AG04450 (cell line): ENCODE measurements at regions not wholly inside any gene's neighbourhood (a gene's known extent, or its start where the extent isn't known, plus 50 kb on each side); places are given as distances from the start of the nearest gene placed in this dataset.

Experiments
- CTCF ChIA-PET: fragments of 300-600, 350-600 bp; formaldehyde crosslinking; extraction: SDS; loops from one replicate; lab custom pipeline; 2022; ENCODE audit warnings: antibody characterized with exemption, inconsistent platforms; lab: Charles Lee
- POLR2A ChIA-PET: fragments of 350-600 bp; formaldehyde crosslinking; extraction: SDS; loops from one replicate; lab custom pipeline; 2021; ENCODE audit warnings: antibody characterized with exemption, inconsistent platforms; lab: Yijun Ruan, JAX
- DNase-seq: peaks from one replicate; pipeline ENCODE4 v3.0.0-alpha.2; 2011; ENCODE audit warnings: low read depth, low spot score
- H3K27ac ChIP-seq: one replicate; pipeline ENCODE4 v1.5.1; 2012; ENCODE audit warnings: low read depth, low read length, control low read depth
- H3K27me3 ChIP-seq: one replicate; pipeline ENCODE4 v1.6.0; 2012; ENCODE audit warnings: low read length; ENCODE audit not compliant: control insufficient read depth, insufficient read depth
- H3K4me3 ChIP-seq: 2 replicates; pipeline ENCODE4 v1.5.1; 2011; ENCODE audit warnings: mild to moderate bottlenecking, low read depth, low read length, control low read depth
- H3K9me3 ChIP-seq: 2 replicates; pipeline ENCODE4 v1.5.1; 2012; ENCODE audit warnings: low read length; ENCODE audit not compliant: control insufficient read depth, insufficient read depth
- TF ChIP-seq, protein P1 (sequence below): IDR thresholded peaks from 2 replicates; pipeline ENCODE4 v1.5.1; 2011; ENCODE audit warnings: low read depth, low read length, control low read depth, inconsistent platforms

DNA sequence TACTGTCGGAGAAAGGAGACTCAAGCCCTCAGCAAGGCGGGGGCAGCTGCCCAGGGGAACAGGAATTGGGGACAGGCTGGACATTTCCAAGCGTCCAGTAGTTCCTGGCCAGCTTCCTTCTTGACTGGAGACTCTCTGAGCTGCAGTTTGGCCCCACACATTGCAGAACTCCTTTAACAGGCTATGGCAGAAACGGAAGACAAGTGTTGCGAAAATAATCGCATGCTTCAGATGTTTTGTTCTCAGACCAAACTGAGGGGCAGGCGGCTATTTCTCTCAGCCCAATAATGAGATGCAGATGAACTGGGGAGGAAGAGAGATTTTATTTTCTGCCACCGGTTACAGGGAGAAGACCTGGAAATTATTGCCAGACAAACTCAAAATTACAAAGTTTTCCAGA, 88.0 kb upstream of the PFKP start:
- ChIA-PET POLR2A (no interaction called here), CTCF (interaction anchor here (2.5 to 2.6 kb wide), 2 partner anchors 11 to 64 kb away, joined by 15 to 17 read pairs; no protein-coding TSS in a partner anchor)
- no peak overlapping the region for H3K27ac ChIP-seq
- no peaks in the 10 kb centered on the region for H3K27me3 ChIP-seq
- DNase-seq: no peak
- H3K9me3 ChIP-seq: no peaks in the 10 kb centered on the region
- TF ChIP-seq, protein P1, sequence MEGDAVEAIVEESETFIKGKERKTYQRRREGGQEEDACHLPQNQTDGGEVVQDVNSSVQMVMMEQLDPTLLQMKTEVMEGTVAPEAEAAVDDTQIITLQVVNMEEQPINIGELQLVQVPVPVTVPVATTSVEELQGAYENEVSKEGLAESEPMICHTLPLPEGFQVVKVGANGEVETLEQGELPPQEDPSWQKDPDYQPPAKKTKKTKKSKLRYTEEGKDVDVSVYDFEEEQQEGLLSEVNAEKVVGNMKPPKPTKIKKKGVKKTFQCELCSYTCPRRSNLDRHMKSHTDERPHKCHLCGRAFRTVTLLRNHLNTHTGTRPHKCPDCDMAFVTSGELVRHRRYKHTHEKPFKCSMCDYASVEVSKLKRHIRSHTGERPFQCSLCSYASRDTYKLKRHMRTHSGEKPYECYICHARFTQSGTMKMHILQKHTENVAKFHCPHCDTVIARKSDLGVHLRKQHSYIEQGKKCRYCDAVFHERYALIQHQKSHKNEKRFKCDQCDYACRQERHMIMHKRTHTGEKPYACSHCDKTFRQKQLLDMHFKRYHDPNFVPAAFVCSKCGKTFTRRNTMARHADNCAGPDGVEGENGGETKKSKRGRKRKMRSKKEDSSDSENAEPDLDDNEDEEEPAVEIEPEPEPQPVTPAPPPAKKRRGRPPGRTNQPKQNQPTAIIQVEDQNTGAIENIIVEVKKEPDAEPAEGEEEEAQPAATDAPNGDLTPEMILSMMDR: no peak
- no peak overlapping the region for H3K4me3 ChIP-seq

DNA sequence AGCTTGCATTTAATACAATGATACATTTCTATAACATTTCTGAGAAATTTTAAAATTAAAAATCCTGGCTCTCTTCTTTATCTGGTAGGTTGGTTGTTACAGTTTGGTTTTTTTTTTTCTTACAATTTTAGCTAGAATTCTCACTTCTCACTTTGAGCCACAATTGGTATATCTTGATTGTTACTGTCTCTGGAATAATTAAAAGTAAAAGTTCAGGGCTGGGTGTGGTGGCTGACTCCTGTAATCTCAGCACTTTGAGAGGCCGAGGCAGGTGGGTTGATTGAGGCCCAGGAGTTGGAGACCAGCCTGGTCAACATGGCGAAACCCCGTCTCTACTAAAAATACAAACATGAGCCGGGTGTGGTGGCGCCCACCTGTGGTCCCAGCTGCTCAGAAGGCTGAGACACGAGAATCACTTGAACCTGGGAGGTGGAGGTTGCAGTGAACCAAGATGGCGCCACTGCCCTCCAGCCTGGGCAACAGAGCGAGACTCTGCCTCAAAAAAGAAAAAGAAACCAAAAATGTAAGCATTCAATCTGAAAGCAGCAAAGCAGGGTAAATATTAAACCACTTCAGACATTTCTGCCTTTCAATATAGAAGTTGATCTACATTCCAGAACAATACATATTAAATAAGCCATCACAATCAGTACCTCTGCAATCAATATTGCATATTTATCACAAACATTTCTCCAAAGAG, 88.6 kb upstream of the PFKP start:
- no peak for DNase-seq
- POLR2A ChIA-PET: no interaction called here
- no peaks in the 10 kb centered on the region for H3K27me3 ChIP-seq
- no peak overlapping the region for H3K27ac ChIP-seq
- TF ChIP-seq, protein P1: no peak
- H3K4me3 ChIP-seq: no peak overlapping the region
- CTCF ChIA-PET: interaction anchor here (0.6 to 2.6 kb wide), 19 partner anchors 10 to 1892 kb away, joined by 3 to 30 read pairs (median 4); no protein-coding TSS in a partner anchor
- no peaks in the 10 kb centered on the region for H3K9me3 ChIP-seq

DNA sequence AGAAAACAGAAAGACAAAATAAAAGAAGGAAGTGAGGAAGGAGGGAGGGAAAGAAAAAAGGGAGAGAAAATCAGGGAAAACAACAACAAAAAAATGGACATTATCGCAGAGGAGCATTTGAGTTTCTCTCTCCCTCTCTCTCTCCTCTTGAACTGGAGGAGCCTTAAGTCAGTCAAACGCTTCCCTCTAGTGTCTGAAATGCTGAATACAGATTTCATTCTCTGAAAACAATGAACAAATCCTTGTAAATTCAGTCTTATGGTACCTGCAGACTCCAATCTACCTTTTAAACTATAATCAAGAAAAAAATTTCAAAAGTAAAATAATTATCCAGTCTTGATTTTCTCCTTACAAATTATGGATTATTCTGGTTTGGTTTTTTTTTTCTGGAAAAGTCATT, 89.2 kb upstream of the PFKP start:
- H3K9me3 ChIP-seq: no peaks in the 10 kb centered on the region
- H3K27me3 ChIP-seq: no peaks in the 10 kb centered on the region
- TF ChIP-seq, protein P1: peak; percentile 76
- DNase-seq: no peak
- ChIA-PET POLR2A (no interaction called here), CTCF (interaction anchor here (0.6 to 2.6 kb wide), 26 partner anchors 9 to 1892 kb away, joined by 3 to 30 read pairs (median 4); no protein-coding TSS in a partner anchor)
- no peak overlapping the region for H3K4me3 ChIP-seq
- no peak overlapping the region for H3K27ac ChIP-seq

DNA sequence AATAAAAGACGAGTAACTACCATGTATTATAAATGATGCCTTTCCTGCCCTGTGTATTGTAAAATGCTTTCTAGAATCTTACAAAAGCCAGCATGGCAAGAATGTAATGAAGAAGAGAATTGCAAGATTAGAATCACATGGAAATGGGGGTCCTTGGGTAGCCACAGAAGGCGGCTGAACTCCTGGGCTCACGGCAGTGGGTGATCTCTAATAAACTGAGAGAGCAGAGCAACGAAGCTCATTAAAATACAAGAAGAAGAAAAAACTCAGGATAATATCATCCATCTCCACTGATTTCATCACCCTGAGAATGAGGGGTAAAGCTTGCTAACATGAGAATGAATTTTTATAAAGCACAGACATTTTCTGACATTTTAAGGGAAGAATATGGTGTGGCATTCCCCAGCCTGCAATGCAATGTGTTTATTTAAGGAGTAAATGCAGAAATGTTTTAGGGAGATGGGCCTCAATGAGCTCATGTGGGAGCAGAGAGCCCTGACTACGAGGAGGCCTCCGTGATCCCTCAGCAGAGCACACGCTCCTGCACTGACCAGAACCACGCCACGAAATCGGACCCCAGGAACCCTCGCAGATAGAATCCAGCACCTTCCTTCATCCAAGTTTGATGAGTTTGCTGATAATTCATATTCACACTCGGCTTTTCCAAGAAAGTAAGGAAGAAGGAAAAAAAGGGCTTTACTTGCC, 92.7 kb upstream of the PFKP start:
- TF ChIP-seq, protein P1: no peak
- Histone ChIP-seq H3K27me3 (no peaks in the 10 kb centered on the region), H3K4me3 (no peak overlapping the region), H3K27ac (no peak overlapping the region), H3K9me3 (no peaks in the 10 kb centered on the region)
- no peak for DNase-seq
- CTCF ChIA-PET: interaction anchor here (1.1 to 1.9 kb wide), 2 partner anchors 46 to 69 kb away, joined by 3 to 8 read pairs; no protein-coding TSS in a partner anchor
- POLR2A ChIA-PET: no interaction called here

DNA sequence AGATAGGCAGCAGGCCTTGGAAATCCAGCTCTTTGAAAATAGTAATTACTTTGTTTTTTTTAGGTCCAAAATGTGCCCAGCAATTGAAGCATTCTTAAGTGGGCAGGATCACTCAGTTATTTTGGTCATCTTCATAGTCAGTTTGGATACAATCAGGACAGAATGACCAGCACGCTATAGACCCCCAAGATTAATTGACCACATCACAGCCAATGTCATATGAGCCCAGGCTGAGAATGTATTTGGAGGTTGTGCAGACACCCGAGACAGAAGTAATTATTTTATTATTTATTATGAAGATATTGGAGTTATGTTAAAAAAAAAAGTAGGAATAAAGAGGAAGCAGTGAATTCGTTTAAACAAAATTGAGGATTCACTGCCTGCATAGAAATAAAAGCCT, 93.3 kb upstream of the PFKP start:
- Histone ChIP-seq H3K27me3 (no peaks in the 10 kb centered on the region), H3K9me3 (no peaks in the 10 kb centered on the region), H3K4me3 (no peak overlapping the region), H3K27ac (no peak overlapping the region)
- TF ChIP-seq, protein P1: no peak
- CTCF ChIA-PET: interaction anchor here (1.1 to 1.9 kb wide), 2 partner anchors 45 to 70 kb away, joined by 3 to 8 read pairs; no protein-coding TSS in a partner anchor
- no peak for DNase-seq
- POLR2A ChIA-PET: no interaction called here
